Stomach smooth muscle (tissue), 2 donors: ENCODE measurements at regions not wholly inside any gene's neighbourhood (a gene's known extent, or its start where the extent isn't known, plus 50 kb on each side); places are given as distances from the start of the nearest gene placed in this dataset.

Experiments used
- H3K27ac ChIP-seq: one replicate; pipeline ENCODE4 v1.7.0; 2013; ENCODE audit warnings: mild to moderate bottlenecking, low read length, inconsistent platforms
- H3K27me3 ChIP-seq, 2 donors: one replicate each; pipeline ENCODE4 v1.7.0; 2013; ENCODE audit warnings: low read length in 2 of 2; ENCODE audit not compliant: insufficient read depth in 2 of 2, control insufficient read depth in 1 of 2
- H3K36me3 ChIP-seq, 2 donors: one replicate each; pipeline ENCODE4 v1.7.0; 2013; ENCODE audit warnings: low read length in 2 of 2; ENCODE audit not compliant: control insufficient read depth in 2 of 2, insufficient read depth in 2 of 2
- H3K4me1 ChIP-seq: one replicate; pipeline ENCODE4 v1.7.0; 2013; ENCODE audit warnings: low read length; ENCODE audit not compliant: control insufficient read depth, insufficient read depth
- H3K4me3 ChIP-seq, 2 donors: one replicate each; pipeline ENCODE4 v1.7.0; 2013; ENCODE audit warnings: low read length in 2 of 2
- H3K9ac ChIP-seq, 2 donors: one replicate each; pipeline ENCODE4 v1.7.0; 2013; ENCODE audit warnings: low read length in 2 of 2, mild to moderate bottlenecking in 1 of 2
- H3K9me3 ChIP-seq, 2 donors: one replicate each; pipeline ENCODE4 v1.7.0; 2013; ENCODE audit warnings: low read length in 2 of 2; ENCODE audit not compliant: control insufficient read depth in 2 of 2
- donor health status: healthy.
- donor health status: Pancreatic carcinoma.

DNA sequence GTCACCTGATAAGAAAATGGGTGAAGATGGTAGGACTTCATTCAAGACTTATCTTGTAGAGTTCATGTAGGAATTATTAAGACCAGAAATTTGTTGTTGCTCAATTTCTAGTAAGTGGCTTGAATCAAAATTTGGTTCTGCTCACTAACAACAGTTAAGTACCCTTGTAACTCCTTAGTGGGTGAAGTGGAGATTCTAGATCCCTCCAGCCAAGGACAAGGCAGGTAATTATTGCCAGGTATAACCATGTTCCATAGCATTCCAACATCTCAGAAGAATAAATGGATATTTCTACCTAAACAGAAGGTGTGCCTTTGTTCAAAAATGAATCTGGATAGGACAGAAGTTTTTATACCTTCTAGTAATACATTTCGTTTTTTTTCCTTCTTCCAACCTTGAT lies 282.3 kb downstream of the DUSP10 start:
- Histone ChIP-seq H3K27ac (no peak overlapping the region), H3K4me3 (no peak overlapping the region), H3K36me3 (no peaks in the 10 kb centered on the region), H3K4me1 (no peaks in the 10 kb centered on the region), H3K9ac (no peak overlapping the region), H3K9me3 (no peaks in the 10 kb centered on the region), H3K27me3 (no peaks in the 10 kb centered on the region)

- Histone ChIP-seq H3K4me1 (no peaks in the 10 kb centered on the region), H3K4me3 (no peak overlapping the region), H3K9me3 (no peaks in the 10 kb centered on the region), H3K27me3 (no peaks in the 10 kb centered on the region), H3K27ac (no peak overlapping the region), H3K9ac (no peak overlapping the region), H3K36me3 (no peaks in the 10 kb centered on the region)
Observed at GRCh38 chr1:221462345-221462744, 279.5 kb downstream of the DUSP10 start.

- Histone ChIP-seq H3K4me3 (no peak overlapping the region), H3K9me3 (no peaks in the 10 kb centered on the region), H3K36me3 (no peaks in the 10 kb centered on the region), H3K27ac (no peak overlapping the region), H3K4me1 (no peaks in the 10 kb centered on the region), H3K9ac (no peak overlapping the region), H3K27me3 (no peaks in the 10 kb centered on the region)
Observed at GRCh38 chr1:221468546-221468945, 273.3 kb downstream of the DUSP10 start.

DNA sequence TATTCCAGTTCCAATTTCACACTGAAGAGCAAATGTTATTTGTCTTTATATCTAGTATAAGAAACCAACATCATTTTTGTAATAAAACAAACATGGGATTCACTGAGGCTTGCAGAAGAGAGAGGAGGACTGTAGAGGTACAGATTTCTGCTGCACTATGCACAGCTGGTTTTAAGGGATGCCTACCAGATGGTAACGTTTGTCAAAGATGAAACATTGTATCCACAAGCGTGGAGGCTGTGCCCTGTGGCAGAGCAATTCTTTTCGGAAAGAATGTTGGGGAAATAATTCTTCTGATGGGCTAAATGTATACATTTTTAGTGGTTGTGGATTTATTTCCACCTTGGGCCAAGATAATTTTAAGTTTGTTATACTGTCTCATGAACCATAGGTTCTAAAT lies 272.4 kb downstream of the DUSP10 start:
- Histone ChIP-seq H3K27me3 (no peaks in the 10 kb centered on the region), H3K9ac (no peak overlapping the region), H3K27ac (no peak overlapping the region), H3K4me1 (no peaks in the 10 kb centered on the region), H3K9me3 (no peaks in the 10 kb centered on the region), H3K36me3 (no peaks in the 10 kb centered on the region), H3K4me3 (no peak overlapping the region)

GRCh38 chr1:221470000-221470698 lies 271.7 kb downstream of the DUSP10 start:
- Histone ChIP-seq H3K36me3 (no peaks in the 10 kb centered on the region), H3K9ac (no peak overlapping the region), H3K27ac (no peak overlapping the region), H3K4me1 (no peaks in the 10 kb centered on the region), H3K9me3 (no peaks in the 10 kb centered on the region), H3K27me3 (no peaks in the 10 kb centered on the region), H3K4me3 (no peak overlapping the region)

- Histone ChIP-seq H3K9me3 (no peaks in the 10 kb centered on the region), H3K27me3 (no peaks in the 10 kb centered on the region), H3K4me3 (no peak overlapping the region), H3K9ac (no peak overlapping the region), H3K4me1 (no peaks in the 10 kb centered on the region), H3K27ac (no peak overlapping the region), H3K36me3 (no peaks in the 10 kb centered on the region)
Observed at GRCh38 chr1:221473411-221473810, 268.5 kb downstream of the DUSP10 start.

GRCh38 chr1:221477252-221477651 lies 264.6 kb downstream of the DUSP10 start:
- H3K27ac ChIP-seq = no peak overlapping the region
- no peaks in the 10 kb centered on the region for H3K36me3 ChIP-seq
- H3K4me3 ChIP-seq = no peak overlapping the region

GRCh38 chr1:221478050-221478949 lies 263.6 kb downstream of the DUSP10 start:
- H3K4me3 ChIP-seq = no peak overlapping the region
- H3K9me3 ChIP-seq = no peaks in the 10 kb centered on the region
- H3K36me3 ChIP-seq = no peaks in the 10 kb centered on the region
- H3K4me1 ChIP-seq = no peaks in the 10 kb centered on the region
- H3K27me3 ChIP-seq = no peaks in the 10 kb centered on the region
- H3K27ac ChIP-seq = no peak overlapping the region
- H3K9ac ChIP-seq = no peak overlapping the region

More at GRCh38 chr1:221477252-221477651, 264.6 kb downstream of the DUSP10 start:
- Histone ChIP-seq H3K9me3 (no peaks in the 10 kb centered on the region), H3K27me3 (no peaks in the 10 kb centered on the region), H3K9ac (no peak overlapping the region), H3K4me1 (no peaks in the 10 kb centered on the region)

DNA sequence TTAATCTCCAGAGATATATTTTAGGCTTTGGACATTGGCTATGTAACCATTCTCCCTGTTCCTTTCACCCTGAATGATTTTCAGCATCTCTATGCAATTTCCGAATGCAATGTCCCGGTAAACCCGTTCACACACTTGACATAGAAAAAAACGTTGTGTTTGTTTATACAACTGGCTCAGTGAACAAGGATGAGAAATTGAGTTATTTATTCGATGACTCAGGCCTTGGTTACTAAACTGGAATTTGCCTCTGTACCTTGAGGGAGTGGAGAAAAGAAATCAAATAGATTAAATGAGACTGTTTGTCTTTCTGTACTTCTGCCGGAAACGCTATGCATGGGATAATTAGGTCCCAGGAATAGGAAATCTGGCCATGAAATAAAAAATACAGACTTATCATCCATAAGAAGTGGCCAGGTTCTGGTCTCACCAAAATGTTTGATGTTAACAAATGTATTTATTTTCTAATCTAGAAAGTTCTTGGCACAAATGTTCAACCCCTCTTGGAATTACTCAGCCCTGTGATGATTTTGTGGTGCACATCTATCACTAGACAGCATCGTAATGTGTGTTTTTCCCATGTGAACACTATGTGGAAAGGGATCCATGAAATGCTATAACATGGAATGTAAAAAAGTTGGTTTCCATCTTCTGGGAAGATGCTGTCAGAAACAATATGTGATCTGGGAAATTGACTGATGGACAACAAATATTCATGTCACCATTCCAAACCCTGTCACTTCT lies 253.9 kb downstream of the DUSP10 start:
- Histone ChIP-seq H3K27ac (no peak overlapping the region), H3K4me3 (no peak overlapping the region), H3K9me3 (no peaks in the 10 kb centered on the region), H3K4me1 (no peaks in the 10 kb centered on the region), H3K36me3 (no peaks in the 10 kb centered on the region), H3K27me3 (no peaks in the 10 kb centered on the region), H3K9ac (no peak overlapping the region)

- Histone ChIP-seq H3K27me3 (no peaks in the 10 kb centered on the region), H3K36me3 (no peaks in the 10 kb centered on the region), H3K9me3 (no peaks in the 10 kb centered on the region), H3K9ac (no peak overlapping the region), H3K4me1 (no peaks in the 10 kb centered on the region), H3K4me3 (no peak overlapping the region), H3K27ac (no peak overlapping the region)
Observed at GRCh38 chr1:221488550-221488949, 253.3 kb downstream of the DUSP10 start.
